Central memory CD4-positive, alpha-beta T cell (primary cell): ENCODE measurements at regions not wholly inside any gene's neighbourhood (a gene's known extent, or its start where the extent isn't known, plus 50 kb on each side); places are given as distances from the start of the nearest gene placed in this dataset.

ENCODE experiments used
- DNase-seq: peaks from one replicate; pipeline ENCODE4 v3.0.0; 2022

- no peak for DNase-seq
These were observed 191.0 kb downstream of the MIAT start for GRCh38 chr22:26848244-26848920.

- DNase-seq: no peak
These were observed 192.2 kb downstream of the MIAT start for GRCh38 chr22:26849575-26849974.

DNA sequence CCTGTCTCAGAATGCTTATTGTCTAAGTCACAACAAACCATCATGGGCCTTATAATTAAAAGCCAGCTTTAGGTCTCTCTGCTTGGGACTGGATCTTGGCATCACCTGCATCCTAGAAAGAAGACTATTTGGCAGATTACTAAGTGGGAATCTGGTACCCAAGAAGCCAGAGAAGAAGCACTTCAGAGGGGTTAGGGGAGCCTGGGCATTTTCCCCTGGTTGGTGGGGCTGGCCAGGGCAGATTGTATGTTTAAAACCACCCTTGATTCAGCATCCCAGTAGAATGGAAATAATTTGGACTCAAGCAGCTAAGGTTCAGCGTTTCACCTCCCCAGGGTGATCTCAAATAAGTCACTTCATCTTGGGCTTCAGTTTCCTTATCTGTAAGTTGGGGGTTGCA is 193.7 kb downstream of the MIAT start:
- no peak for DNase-seq

GRCh38 chr22:26852176-26852575 is 194.8 kb downstream of the MIAT start:
- no peak for DNase-seq

DNA sequence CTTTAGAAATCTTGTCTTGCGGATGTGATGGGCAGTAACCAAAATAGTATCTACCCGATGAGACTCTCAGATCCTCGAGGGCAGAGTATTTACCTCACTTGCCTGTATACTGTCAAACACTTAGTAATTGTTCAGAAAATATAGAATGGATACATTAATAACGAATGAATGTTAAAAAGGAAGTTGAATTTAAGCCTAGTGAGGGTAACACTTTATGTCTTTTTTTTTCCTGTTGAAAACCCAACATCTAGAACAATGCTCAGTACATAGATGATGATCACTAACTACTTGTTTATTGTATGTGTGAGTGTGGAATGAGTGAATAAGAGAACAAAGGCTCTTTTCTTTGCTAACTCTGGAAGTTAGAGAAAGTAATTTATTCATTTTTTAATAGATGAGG is 195.7 kb downstream of the MIAT start:
- no peak for DNase-seq

DNA sequence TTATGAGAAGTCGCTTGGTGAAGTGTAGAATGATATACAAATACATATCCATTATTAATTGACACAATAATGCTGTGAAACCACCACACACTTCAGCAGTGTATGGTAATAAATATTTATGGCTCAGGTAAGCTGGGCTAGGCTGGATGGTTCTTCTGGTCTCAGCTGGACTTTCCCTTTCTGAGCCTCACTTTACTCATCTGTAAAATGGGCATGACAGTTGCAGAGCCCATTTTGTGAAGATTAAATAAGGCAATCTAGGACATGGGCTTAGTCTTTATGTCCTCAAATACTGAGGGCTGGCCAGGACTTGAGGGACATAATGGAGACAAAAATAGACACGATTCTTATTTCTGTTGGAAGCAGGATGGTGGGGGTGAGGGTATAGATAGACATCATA is 196.1 kb downstream of the MIAT start:
- DNase-seq: no peak

GRCh38 chr22:26857169-26857568 is 199.8 kb downstream of the MIAT start:
- DNase-seq: no peak

DNA sequence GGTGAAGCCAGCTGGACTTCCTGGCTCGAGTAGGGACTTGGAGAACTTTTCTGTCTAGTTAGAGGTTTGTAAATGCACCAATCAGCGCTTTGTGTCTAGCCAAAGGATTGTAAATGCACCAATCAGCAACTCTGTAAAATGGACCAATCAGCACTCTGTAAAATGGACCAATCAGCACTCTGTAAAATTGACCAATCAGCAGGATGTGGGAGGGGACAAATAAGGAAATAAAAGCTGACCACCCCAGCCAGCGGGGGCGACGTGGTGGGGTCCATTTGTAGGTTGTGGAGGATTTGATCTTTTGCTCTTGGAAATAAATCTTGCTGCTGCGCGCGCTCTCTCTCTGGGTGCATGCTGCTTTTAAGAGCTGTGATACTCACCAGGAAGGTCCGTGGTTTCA is 202.9 kb downstream of the MIAT start:
- DNase-seq: no peak

DNA sequence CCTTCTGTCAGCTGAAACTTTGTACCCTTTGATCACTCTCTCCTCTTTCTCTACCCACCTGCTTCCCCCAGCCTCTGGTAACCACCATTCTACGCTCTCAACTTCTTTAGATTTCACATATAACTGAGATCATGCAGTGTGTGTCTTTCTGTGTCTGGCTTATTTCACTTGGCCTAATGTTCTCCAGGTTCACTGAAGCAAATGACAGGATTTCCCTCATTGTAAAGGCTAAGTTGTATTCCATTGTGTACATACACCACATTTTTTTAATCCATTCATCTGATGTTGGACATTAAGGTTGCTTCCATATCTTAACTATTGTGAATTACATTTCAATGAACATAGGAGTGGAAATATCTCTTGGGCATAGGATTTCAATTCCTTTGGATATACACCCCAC is 207.6 kb downstream of the MIAT start:
- no peak for DNase-seq

DNA sequence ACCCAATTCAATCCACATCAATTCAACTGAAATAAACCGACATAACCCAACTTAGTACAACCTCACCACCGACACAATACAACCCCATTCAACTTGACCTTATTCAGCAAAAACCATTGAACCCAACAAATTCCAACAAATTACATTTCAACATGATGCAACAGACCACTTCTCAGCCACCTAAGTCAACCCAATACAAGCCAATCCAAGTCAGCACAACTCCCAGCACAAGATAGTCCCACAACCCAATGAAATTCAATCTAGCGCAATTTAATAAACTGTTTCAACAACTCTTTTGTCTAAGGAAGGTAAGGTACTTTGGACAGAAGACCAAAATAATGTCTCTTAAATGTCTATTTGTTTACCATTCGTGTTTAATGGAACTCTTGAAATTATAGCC is 226.0 kb downstream of the MIAT start:
- DNase-seq: no peak

DNA sequence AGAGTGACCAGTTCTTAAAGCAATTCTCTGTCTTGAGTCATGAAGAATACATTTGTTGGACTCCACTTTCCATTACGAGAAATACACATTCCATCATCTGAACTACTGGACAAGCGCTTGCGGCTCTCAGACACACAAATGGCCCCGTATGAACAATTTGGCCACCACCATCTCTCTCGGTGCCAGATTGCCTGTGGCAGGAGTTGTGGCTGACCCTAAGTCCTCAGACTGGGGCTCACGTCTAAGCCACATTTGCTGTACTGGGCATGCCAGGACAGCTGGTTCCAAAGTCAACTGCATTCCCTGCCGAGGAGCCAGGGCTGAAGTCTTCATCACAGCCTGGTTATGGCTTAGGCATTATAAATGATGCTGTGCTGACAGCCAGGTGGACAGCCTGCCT is 227.5 kb downstream of the MIAT start:
- no peak for DNase-seq

GRCh38 chr22:26885441-26886261 is 228.3 kb downstream of the MIAT start:
- DNase-seq: no peak

- DNase-seq: no peak
These were observed 230.1 kb downstream of the MIAT start for GRCh38 chr22:26887456-26887855.

DNA sequence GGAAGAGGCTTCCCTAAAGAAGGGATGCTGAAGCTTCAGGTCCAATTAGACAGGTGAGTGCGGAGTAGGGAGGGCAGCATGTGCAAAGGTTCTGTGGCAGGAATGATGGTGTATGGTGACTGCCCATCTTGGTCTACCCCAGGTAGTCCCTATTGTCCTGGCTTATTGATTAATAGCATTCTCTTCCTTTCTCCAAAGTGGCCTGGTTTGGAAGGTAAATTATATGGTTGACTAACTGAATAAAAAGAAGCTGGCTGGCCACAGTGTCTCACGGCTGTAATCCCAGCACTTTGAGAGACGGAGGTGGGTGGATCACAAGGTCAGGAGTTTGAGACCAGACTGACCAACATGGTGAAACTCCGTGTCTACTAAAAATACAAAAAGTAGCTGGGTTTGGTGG is 230.5 kb downstream of the MIAT start:
- DNase-seq: no peak

- no peak for DNase-seq
These were observed 231.5 kb downstream of the MIAT start for GRCh38 chr22:26888887-26889286.

- DNase-seq: no peak
These were observed 232.4 kb downstream of the MIAT start for GRCh38 chr22:26889802-26890201.

GRCh38 chr22:26890870-26891269 is 233.5 kb downstream of the MIAT start:
- no peak for DNase-seq

- no peak for DNase-seq
These were observed 234.0 kb downstream of the MIAT start for GRCh38 chr22:26891429-26891828.

DNA sequence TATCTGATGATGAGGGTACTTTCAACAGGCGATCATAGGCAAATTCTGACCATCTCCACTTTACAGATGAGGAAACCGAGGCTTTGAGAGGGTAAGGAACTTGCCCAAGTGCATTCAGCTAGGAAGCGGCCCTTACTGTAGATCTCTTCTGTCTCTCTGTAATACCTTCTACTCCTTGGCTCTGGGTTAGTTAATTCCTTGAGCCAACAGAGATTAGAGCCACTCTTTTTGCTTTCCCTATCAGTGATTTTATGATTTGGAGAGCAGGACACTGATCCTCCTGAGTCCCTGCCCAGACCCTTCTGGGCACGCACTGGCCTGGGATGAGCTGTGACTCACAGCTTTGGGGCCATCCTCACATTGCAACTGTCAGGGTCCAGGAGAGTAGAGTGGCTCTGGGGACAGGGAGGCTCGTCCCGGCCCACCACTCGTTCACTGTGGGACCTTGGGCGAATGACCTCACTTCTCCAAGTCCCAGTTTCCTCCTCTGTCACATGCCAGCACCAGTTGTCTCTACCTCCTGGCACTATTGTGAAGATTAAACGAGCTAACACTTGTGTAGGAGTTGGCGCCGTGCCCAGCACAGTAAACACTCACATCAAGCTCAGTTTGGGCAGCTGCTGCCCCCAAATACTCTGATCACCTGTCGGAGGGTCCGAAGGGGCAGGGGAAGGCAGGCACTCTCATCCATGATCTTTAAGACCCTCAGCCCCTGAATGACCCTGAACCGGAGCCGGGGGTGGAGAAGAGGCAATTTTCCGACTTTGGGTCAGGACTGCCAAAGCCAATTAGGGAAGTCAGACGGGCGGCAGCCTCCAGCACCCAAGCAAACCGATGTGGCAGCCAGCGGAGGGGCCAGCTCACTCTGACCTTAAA is 235.0 kb downstream of the MIAT start:
- no peak for DNase-seq

DNA sequence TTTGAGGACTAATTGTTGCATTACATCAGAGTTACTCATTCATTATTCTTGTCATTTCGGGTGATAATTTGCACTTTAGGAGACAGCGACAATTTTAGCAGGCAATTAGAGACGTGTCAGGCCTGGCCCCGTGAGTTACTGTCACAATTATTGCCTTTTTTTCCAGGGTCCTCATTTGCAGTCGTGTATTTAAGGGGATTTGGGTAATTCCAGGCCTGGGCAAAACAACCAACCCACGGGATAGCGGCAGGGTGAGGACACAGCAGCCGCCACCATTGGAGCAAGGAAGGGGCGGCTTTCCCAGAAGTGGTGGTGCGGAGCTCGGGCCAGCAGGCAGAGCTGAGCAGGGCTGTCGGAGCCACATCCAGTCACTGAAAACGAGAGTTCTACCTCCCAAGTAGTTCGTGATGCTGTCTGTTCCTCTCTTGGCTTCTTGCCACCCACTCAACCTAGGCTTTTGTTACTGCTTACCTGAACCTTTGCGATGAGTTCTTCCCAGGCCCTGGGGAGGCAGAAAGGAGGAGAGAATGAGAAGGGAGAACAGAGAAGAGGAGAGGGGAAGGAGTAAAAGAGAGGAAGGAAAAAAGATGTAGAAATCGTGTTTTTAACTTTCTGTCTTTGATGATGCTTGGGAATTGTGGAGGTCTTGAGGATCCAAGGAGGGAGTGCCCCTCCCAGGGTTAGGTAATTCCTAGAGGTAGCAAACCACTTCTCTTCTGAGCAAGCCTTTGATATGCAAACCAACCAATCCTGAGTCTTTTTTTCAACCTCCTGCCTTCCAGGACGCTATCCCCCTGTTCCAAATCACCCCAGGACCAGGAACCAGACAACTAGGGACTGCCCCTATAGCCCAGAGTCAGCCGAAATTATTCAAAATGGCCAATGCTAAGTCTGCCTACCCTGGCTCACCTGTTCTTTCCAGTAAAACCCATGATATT is 236.1 kb downstream of the MIAT start:
- DNase-seq: no peak

DNA sequence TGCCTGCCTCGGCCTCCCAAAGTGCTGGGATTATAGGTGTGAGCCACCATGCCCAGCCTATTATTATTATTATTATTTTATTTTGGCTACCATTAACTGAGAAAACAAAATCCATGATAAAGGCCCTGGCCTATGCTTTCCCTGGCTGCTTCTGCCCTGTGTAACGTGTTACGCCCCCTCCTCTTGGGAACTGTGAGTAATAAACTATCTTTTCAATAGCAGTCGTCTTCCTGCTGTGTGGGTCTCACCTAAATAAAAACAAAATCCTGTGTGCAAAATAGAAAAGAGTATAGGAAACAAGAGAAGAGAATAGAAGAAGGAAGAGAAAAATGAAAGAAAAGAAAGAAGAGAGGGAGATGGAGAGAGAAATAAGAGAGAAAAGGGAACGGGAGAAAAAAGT is 237.0 kb downstream of the MIAT start:
- DNase-seq: no peak

GRCh38 chr22:26894766-26895485 is 237.5 kb downstream of the MIAT start:
- DNase-seq: no peak
